ENCODE measurements at regions not wholly inside any gene's neighbourhood (a gene's known extent, or its start where the extent isn't known, plus 50 kb on each side); places are given as distances from the start of the nearest gene placed in this dataset.

- no peak for TF ChIP-seq CTCF (IDR thresholded peaks at IDR 0.05)
- no peak for TF ChIP-seq POLR2A (IDR thresholded peaks at IDR 0.05)
Measured at GRCh38 chr18:64513401-64513800, 364.5 kb upstream of the LINC00305 start.

All from Peyer's patch (tissue), 4 donors.